ENCODE measurements at regions not wholly inside any gene's neighbourhood (a gene's known extent, or its start where the extent isn't known, plus 50 kb on each side); places are given as distances from the start of the nearest gene placed in this dataset.

- ATAC-seq (no peak), DNase-seq (no peak)
- Histone ChIP-seq H3K4me3 (no peak overlapping the region), H3K27me3 (no peaks in the 10 kb centered on the region), H3K36me3 (replicated peaks in 1 of 2; ENCODE audit: insufficient read depth in 1 of 2, low read depth in 2 of 2) (no peaks in the 10 kb centered on the region), H3K27ac (no peak overlapping the region), H3K4me1 (no peaks in the 10 kb centered on the region), H3K9me3 (no peaks in the 10 kb centered on the region)
- intact Hi-C loops (cut with DNase I), result no loop called here
- no peak for TF ChIP-seq CTCF (IDR thresholded peaks at IDR 0.05)
- TF ChIP-seq POLR2A (IDR thresholded peaks at IDR 0.05), result no peak
- 65 to 69% methylated on average over 4 of the region's 4 CpGs for whole genome bisulfite sequencing, 2 donors
These were observed 1293.9 kb downstream of the PLA2G4A start for GRCh38 chr1:188122646-188123045.

- no peaks in the 10 kb centered on the region for H3K4me1 ChIP-seq
- no peaks in the 10 kb centered on the region for H3K9me3 ChIP-seq
- ATAC-seq (no peak), DNase-seq (no peak)
- no peaks in the 10 kb centered on the region for H3K36me3 ChIP-seq (replicated peaks in 1 of 2; ENCODE audit: insufficient read depth in 1 of 2, low read depth in 2 of 2)
- WGBS, 2 donors, result 40 to 43% methylated on average over 1 of the region's 1 CpG
- H3K27me3 ChIP-seq, result no peaks in the 10 kb centered on the region
- TF ChIP-seq POLR2A (IDR thresholded peaks at IDR 0.05) (no peak), CTCF (IDR thresholded peaks at IDR 0.05) (no peak)
- no peak overlapping the region for H3K27ac ChIP-seq
- intact Hi-C loops (cut with DNase I), result no loop called here
- no peak overlapping the region for H3K4me3 ChIP-seq
These were observed 1298.8 kb downstream of the PLA2G4A start for GRCh38 chr1:188127507-188127906.

GRCh38 chr1:188128761-188129160, 1300.0 kb downstream of the PLA2G4A start:
- no peaks in the 10 kb centered on the region for H3K27me3 ChIP-seq
- no peak overlapping the region for H3K27ac ChIP-seq
- DNase-seq, result no peak
- H3K4me3 ChIP-seq, result no peak overlapping the region
- H3K4me1 ChIP-seq, result no peaks in the 10 kb centered on the region
- TF ChIP-seq POLR2A (IDR thresholded peaks at IDR 0.05) (no peak), CTCF (IDR thresholded peaks at IDR 0.05) (no peak)
- no peak for ATAC-seq
- intact Hi-C loops (cut with DNase I), result no loop called here
- no peaks in the 10 kb centered on the region for H3K36me3 ChIP-seq (replicated peaks in 1 of 2; ENCODE audit: insufficient read depth in 1 of 2, low read depth in 2 of 2)
- 82 to 88% methylated on average over 3 of the region's 3 CpGs for WGBS, 2 donors
- H3K9me3 ChIP-seq, result no peaks in the 10 kb centered on the region

GRCh38 chr1:188129856-188130838, 1301.4 kb downstream of the PLA2G4A start:
- Histone ChIP-seq H3K9me3 (no peaks in the 10 kb centered on the region), H3K36me3 (replicated peaks in 1 of 2; ENCODE audit: insufficient read depth in 1 of 2, low read depth in 2 of 2) (no peaks in the 10 kb centered on the region), H3K27ac (no peak overlapping the region), H3K4me1 (no peaks in the 10 kb centered on the region), H3K27me3 (no peaks in the 10 kb centered on the region), H3K4me3 (no peak overlapping the region)
- WGBS, 2 donors, result 47 to 56% methylated on average over 8 of the region's 8 CpGs
- intact Hi-C loops (cut with DNase I), result no loop called here
- no peak for DNase-seq
- ATAC-seq, result no peak
- TF ChIP-seq CTCF (IDR thresholded peaks at IDR 0.05), result no peak

GRCh38 chr1:188137221-188137620, 1308.5 kb downstream of the PLA2G4A start:
- Histone ChIP-seq H3K9me3 (no peaks in the 10 kb centered on the region), H3K36me3 (replicated peaks in 1 of 2; ENCODE audit: insufficient read depth in 1 of 2, low read depth in 2 of 2) (no peaks in the 10 kb centered on the region), H3K4me1 (no peaks in the 10 kb centered on the region), H3K4me3 (no peak overlapping the region), H3K27me3 (no peaks in the 10 kb centered on the region), H3K27ac (no peak overlapping the region)
- no peak for ATAC-seq
- WGBS, 2 donors, result 50 to 55% methylated on average over 2 of the region's 2 CpGs
- intact Hi-C loops (cut with DNase I), result no loop called here
- no peak for TF ChIP-seq POLR2A (IDR thresholded peaks at IDR 0.05)
- no peak for DNase-seq

Data from body of pancreas (tissue), 4 donors.